ENCODE measurements at regions not wholly inside any gene's neighbourhood (a gene's known extent, or its start where the extent isn't known, plus 50 kb on each side); places are given as distances from the start of the nearest gene placed in this dataset.

- no peak overlapping the region for H3K14ac ChIP-seq (replicated peaks; ENCODE audit: low read depth, low read length)
- no peaks in the 10 kb centered on the region for H3K79me1 ChIP-seq (ENCODE audit: low read depth in 1 of 2, low read length in 2 of 2)
- H3K4ac ChIP-seq (ENCODE audit: low read depth, low read length) = no peak overlapping the region
- no peak overlapping the region for H2BK15ac ChIP-seq (ENCODE audit: low read depth, low read length)
- no peak overlapping the region for H2BK20ac ChIP-seq (ENCODE audit: low read depth, low read length)
- ATAC-seq (ENCODE audit: low read depth) = no peak
- H3K56ac ChIP-seq (ENCODE audit: extremely low read depth, insufficient read depth, low read length) = no peak overlapping the region
- H3K9ac ChIP-seq (ENCODE audit: low read depth, low read length) = no peak overlapping the region
- H3K27ac ChIP-seq (ENCODE audit: insufficient read depth, low read length) = no peak overlapping the region
- H4K91ac ChIP-seq (ENCODE audit: insufficient read depth, low read depth, low read length) = no peak overlapping the region
- no peak overlapping the region for H2BK5ac ChIP-seq (ENCODE audit: low read depth, low read length, poor library complexity, severe bottlenecking)
- H4K5ac ChIP-seq (ENCODE audit: low read depth, low read length) = no peak overlapping the region
- no peak overlapping the region for H4K8ac ChIP-seq (ENCODE audit: low read depth in 2 of 2, low read length in 2 of 2)
- intact Hi-C loops (cut with micrococcal nuclease) (no loop called here), in situ Hi-C loops (cut with MboI; ENCODE audit: low sequenced_read_pairs) (no loop called here), dilution Hi-C loops (cut with HindIII; ENCODE audit: low sequenced_read_pairs, unreplicated experiment) (no loop called here)
- H3K27me3 ChIP-seq (ENCODE audit: control insufficient read depth, insufficient read depth, low read length) = no peaks in the 10 kb centered on the region
- no peaks in the 10 kb centered on the region for H3K36me3 ChIP-seq (ENCODE audit: control insufficient read depth, insufficient read depth, low read length)
- H3K9me3 ChIP-seq (ENCODE audit: control insufficient read depth, insufficient read depth, low read length) = 0 out of 2 replicates have a peak, but pooled peaks cover 5% of the 10 kb centered on the region
- H2AK9ac ChIP-seq (replicated peaks; ENCODE audit: low read depth, low read length, poor library complexity) = no peak overlapping the region
- no peak overlapping the region for H2AFZ ChIP-seq (replicated peaks; ENCODE audit: low read length, poor library complexity)
- BruUV-seq (replicated peaks) = no TSS peak
- no peaks in the 10 kb centered on the region for H3K9me1 ChIP-seq (ENCODE audit: insufficient read depth, low read length)
- H3K4me2 ChIP-seq (ENCODE audit: low read depth, low read length) = no peak overlapping the region
- no peaks in the 10 kb centered on the region for H4K20me1 ChIP-seq (ENCODE audit: insufficient read depth, low read length)
- ChIA-PET CTCF (no interaction called here), POLR2A (ENCODE audit: unreplicated experiment) (no interaction called here)
- no peak overlapping the region for H3K23ac ChIP-seq (ENCODE audit: low read depth, low read length)
- TF ChIP-seq CHD1 (IDR thresholded peaks at IDR 0.05; ENCODE audit: low read depth, low read length) (no peak), NFE2L2 (IDR thresholded peaks at IDR 0.05; ENCODE audit: low read depth, low read length) (no peak), RCOR1 (IDR thresholded peaks at IDR 0.05; ENCODE audit: insufficient replicate concordance, low read length) (no peak), BHLHE40 (IDR thresholded peaks at IDR 0.05; ENCODE audit: low read depth, low read length) (no peak), RAD21 (IDR thresholded peaks at IDR 0.05; ENCODE audit: low read length) (no peak), CTCF (conservative IDR thresholded peaks at IDR 0.05; ENCODE audit: low read depth, low read length) (no peak), POLR2A (IDR thresholded peaks at IDR 0.05; ENCODE audit: low read depth, low read length) (no peak), MAFK (IDR thresholded peaks at IDR 0.05; ENCODE audit: low read depth, low read length) (no peak), MXI1 (IDR thresholded peaks at IDR 0.05; ENCODE audit: borderline replicate concordance, low read depth, low read length) (no peak), CEBPB (IDR thresholded peaks at IDR 0.05; ENCODE audit: low read depth, low read length) (no peak)
- TF ChIP-seq, protein P1, sequence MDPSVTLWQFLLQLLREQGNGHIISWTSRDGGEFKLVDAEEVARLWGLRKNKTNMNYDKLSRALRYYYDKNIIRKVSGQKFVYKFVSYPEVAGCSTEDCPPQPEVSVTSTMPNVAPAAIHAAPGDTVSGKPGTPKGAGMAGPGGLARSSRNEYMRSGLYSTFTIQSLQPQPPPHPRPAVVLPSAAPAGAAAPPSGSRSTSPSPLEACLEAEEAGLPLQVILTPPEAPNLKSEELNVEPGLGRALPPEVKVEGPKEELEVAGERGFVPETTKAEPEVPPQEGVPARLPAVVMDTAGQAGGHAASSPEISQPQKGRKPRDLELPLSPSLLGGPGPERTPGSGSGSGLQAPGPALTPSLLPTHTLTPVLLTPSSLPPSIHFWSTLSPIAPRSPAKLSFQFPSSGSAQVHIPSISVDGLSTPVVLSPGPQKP (IDR thresholded peaks at IDR 0.05; ENCODE audit: borderline replicate concordance, low read depth, low read length) = no peak
- TF ChIP-seq, protein P2, sequence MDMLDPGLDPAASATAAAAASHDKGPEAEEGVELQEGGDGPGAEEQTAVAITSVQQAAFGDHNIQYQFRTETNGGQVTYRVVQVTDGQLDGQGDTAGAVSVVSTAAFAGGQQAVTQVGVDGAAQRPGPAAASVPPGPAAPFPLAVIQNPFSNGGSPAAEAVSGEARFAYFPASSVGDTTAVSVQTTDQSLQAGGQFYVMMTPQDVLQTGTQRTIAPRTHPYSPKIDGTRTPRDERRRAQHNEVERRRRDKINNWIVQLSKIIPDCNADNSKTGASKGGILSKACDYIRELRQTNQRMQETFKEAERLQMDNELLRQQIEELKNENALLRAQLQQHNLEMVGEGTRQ (IDR thresholded peaks at IDR 0.05; ENCODE audit: low read depth, low read length) = no peak
- no peak overlapping the region for H2BK120ac ChIP-seq (ENCODE audit: low read depth, low read length)
- DNase-seq = no peak
- no peak overlapping the region for H3K18ac ChIP-seq (ENCODE audit: low read depth, low read length)
- no peak overlapping the region for H3K4me3 ChIP-seq (ENCODE audit: insufficient read depth, low read depth, low read length)
- no CpG with 5 or more reads among the region's 3 CpGs for WGBS, 2 experiments (ENCODE audit: extremely low coverage in 2 of 2, insufficient read length in 1 of 2)
- no peaks in the 10 kb centered on the region for H3K4me1 ChIP-seq (ENCODE audit: control insufficient read depth, insufficient read depth, low read length)
- H2AK5ac ChIP-seq (ENCODE audit: low read depth, low read length) = no peak overlapping the region
Measured at GRCh38 chr9:28921857-28922500, 1348.7 kb upstream of the C9orf72 start.
